Stomach smooth muscle (tissue), 2 donors: ENCODE measurements at regions not wholly inside any gene's neighbourhood (a gene's known extent, or its start where the extent isn't known, plus 50 kb on each side); places are given as distances from the start of the nearest gene placed in this dataset.

Experiments
- H3K27ac ChIP-seq: one replicate; pipeline ENCODE4 v1.7.0; 2013; ENCODE audit warnings: mild to moderate bottlenecking, low read length, inconsistent platforms
- H3K27me3 ChIP-seq, 2 donors: one replicate each; pipeline ENCODE4 v1.7.0; 2013; ENCODE audit warnings: low read length in 2 of 2; ENCODE audit not compliant: insufficient read depth in 2 of 2, control insufficient read depth in 1 of 2
- H3K36me3 ChIP-seq, 2 donors: one replicate each; pipeline ENCODE4 v1.7.0; 2013; ENCODE audit warnings: low read length in 2 of 2; ENCODE audit not compliant: control insufficient read depth in 2 of 2, insufficient read depth in 2 of 2
- H3K4me1 ChIP-seq: one replicate; pipeline ENCODE4 v1.7.0; 2013; ENCODE audit warnings: low read length; ENCODE audit not compliant: control insufficient read depth, insufficient read depth
- H3K4me3 ChIP-seq, 2 donors: one replicate each; pipeline ENCODE4 v1.7.0; 2013; ENCODE audit warnings: low read length in 2 of 2
- H3K9ac ChIP-seq, 2 donors: one replicate each; pipeline ENCODE4 v1.7.0; 2013; ENCODE audit warnings: low read length in 2 of 2, mild to moderate bottlenecking in 1 of 2
- H3K9me3 ChIP-seq, 2 donors: one replicate each; pipeline ENCODE4 v1.7.0; 2013; ENCODE audit warnings: low read length in 2 of 2; ENCODE audit not compliant: control insufficient read depth in 2 of 2
- donor health status: healthy.
- donor health status: Pancreatic carcinoma.

DNA sequence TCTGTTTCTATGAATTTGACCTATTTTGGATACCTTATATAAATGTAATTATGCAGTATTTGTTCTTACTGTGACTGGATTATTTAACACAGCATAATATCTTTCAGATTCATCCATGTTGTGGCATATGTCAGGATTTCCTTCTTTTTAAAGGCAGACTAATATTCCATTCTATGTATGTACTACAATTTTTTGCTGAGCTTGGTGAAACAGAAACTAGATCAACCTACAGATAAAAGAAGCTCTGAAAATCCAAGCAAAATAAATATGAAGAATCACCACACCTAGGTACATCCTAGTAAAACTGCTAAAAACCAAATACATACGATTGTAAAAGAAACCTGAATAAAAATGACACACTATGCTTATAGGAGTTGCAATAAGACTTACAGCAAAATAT, 300.5 kb downstream of the HTR7 start:
- Histone ChIP-seq H3K4me1 (no peaks in the 10 kb centered on the region), H3K9me3 (peaks cover 0 to 2% of the 10 kb centered on the region in 2 donors), H3K27me3 (no peaks in the 10 kb centered on the region), H3K4me3 (no peak overlapping the region), H3K36me3 (no peaks in the 10 kb centered on the region), H3K27ac (no peak overlapping the region), H3K9ac (no peak overlapping the region)

DNA sequence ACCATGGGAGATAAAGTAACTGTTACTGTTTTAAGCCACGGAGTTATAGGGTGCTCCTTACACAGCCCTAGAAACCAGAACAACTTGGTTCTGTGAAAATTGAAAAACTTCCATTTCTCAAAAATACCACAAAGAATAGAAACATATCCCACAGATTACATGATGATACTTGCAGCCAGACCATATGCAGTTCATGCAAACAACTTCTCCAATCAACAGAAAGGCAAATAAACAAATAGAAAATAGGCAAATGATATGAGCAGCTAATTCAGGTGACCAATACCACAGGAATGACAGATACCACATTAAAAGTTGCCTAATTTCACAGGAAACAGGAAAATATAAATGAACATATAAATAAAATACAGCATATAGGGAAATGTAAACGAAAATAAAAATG, 297.5 kb downstream of the HTR7 start:
- Histone ChIP-seq H3K36me3 (no peaks in the 10 kb centered on the region), H3K27me3 (no peaks in the 10 kb centered on the region)

DNA sequence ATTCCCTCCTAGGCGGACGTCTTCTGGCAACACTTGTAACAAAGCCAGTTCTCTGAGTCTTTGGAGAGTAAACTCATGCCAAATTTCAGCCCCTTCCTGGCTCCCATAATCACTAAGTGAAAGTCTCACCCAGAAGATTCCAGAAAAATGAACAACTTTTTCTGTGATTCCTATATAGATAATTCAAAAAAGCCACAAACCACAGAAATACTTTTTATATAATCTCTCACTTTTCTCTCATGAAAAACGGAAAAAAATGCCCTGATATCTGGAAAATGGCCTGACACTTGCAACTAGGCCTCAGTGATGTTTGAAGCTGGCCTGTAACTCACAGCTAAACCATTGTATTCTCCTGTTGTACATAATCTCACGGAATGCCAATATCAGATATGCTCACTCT, 296.2 kb downstream of the HTR7 start:
- H3K27me3 ChIP-seq: no peaks in the 10 kb centered on the region
- no peak overlapping the region for H3K4me3 ChIP-seq
- no peaks in the 10 kb centered on the region for H3K36me3 ChIP-seq
- no peak overlapping the region for H3K27ac ChIP-seq
- peaks cover 0 to 2% of the 10 kb centered on the region in 2 donors for H3K9me3 ChIP-seq
- no peak overlapping the region for H3K9ac ChIP-seq
- H3K4me1 ChIP-seq: no peaks in the 10 kb centered on the region

More for the DNA sequence above, 297.5 kb downstream of the HTR7 start:
- Histone ChIP-seq H3K27ac (no peak overlapping the region), H3K9ac (no peak overlapping the region), H3K9me3 (peaks cover 0 to 2% of the 10 kb centered on the region in 2 donors), H3K4me1 (no peaks in the 10 kb centered on the region), H3K4me3 (no peak overlapping the region)

DNA sequence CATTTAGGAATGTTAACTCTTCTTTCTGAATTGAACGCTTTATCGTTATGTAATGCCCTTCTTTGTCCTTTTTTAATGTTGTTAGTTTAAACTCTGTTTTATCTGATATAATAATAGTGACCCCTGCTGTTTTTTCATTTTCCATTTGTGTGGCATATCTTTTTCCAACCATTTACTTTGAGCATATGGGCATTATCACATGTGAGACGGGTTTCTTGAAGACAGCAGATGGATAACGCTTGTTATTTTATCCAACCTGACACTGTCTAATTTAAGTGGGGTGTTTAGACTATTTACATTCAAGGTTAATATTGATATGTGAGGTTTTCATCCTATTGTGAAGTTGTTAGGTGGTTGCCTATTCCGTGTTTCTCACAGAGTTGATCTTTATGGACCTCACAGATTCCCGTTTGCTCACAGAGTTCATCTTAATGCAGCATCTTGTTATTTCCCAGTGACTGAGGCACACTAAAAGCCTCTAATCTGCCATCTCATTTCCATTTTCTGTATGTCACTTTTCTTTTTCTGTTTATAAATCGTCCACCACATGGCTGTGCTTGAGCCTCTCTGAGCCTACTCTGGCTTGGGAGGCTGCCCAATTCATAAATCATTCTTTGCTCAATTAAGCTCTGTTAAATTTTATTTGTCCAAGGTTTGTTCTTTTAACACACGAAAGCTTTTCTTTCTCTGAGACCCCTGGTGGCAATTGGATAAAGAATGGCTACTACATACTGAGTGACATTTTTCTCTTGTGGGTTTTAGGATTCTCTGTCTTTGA, 286.2 kb downstream of the HTR7 start:
- H3K4me3 ChIP-seq: no peak overlapping the region
- H3K27ac ChIP-seq: no peak overlapping the region
- no peaks in the 10 kb centered on the region for H3K9me3 ChIP-seq
- H3K4me1 ChIP-seq: no peaks in the 10 kb centered on the region
- no peak overlapping the region for H3K9ac ChIP-seq
- no peaks in the 10 kb centered on the region for H3K36me3 ChIP-seq
- no peaks in the 10 kb centered on the region for H3K27me3 ChIP-seq

DNA sequence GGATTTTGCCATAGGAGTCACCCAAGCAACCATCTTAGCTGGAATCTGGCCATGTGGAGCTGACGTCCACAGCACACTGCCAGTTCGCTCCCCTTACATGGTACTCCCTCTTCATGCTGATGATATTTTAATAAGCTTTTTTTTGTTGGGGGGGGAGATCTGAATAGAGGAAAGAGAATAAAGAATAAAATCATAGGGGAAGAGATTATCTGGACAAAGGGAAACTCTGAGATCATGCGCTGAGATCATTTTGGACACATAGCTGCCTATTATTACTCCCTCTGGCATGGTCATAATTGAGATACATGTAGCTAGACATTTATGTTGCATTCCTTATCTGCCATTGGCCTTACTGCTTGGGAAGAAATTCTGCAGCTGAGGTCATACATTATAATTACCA, 282.7 kb downstream of the HTR7 start:
- Histone ChIP-seq H3K4me3 (no peak overlapping the region), H3K36me3 (no peaks in the 10 kb centered on the region), H3K9me3 (no peaks in the 10 kb centered on the region), H3K9ac (no peak overlapping the region), H3K27ac (no peak overlapping the region), H3K4me1 (no peaks in the 10 kb centered on the region), H3K27me3 (no peaks in the 10 kb centered on the region)

DNA sequence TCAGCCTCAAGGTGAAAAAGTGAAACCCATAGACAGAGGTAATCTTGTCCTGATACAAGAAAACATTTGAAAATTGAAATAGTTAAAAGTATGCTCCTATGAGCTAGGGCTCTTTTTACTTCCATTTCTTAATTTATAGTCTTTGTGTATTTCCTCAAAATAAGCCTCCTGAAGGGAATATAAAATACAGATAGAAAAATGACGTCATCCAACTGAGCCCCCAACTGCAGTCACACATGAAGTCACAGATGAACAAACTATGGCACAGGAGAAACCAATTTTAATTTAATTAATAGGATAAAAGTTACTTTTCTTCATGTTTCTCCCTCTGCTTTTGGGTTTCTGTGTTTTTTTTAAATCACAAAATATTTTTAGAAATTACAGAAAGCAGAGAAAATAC, 280.3 kb downstream of the HTR7 start:
- Histone ChIP-seq H3K9ac (no peak overlapping the region), H3K36me3 (no peaks in the 10 kb centered on the region), H3K4me1 (no peaks in the 10 kb centered on the region), H3K4me3 (no peak overlapping the region), H3K27ac (no peak overlapping the region), H3K27me3 (no peaks in the 10 kb centered on the region), H3K9me3 (no peaks in the 10 kb centered on the region)

DNA sequence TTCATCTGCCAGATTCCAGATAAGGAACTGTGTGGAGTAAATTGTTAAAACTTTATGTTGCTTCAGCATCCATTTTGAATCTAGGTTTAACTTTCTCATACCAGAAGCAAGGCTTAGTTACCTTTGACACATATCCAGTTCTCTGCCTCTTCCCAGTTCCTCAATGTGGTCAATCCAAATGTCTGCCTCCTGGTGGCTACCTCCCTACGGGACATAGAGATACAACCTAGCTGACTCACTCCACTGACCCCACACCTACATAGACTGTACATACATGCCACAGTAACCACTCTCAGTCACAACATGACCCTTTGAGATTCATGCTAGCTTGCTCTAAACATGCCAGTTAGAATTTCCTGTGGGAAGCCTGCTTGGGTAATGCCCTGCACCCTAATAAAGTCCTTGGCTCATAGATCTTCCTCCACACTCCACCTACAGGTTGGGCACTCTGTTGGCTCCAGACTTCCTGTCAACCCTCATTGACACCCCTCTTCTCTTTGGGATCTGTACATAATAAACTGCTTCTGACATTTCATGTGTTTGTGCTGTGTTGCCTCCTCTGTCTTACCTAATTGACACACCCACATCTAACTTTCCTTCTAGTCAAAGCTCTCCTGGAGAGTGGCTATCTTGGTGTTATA, 278.1 kb downstream of the HTR7 start:
- no peak overlapping the region for H3K9ac ChIP-seq
- no peaks in the 10 kb centered on the region for H3K36me3 ChIP-seq
- H3K4me1 ChIP-seq: no peaks in the 10 kb centered on the region
- no peaks in the 10 kb centered on the region for H3K27me3 ChIP-seq
- H3K4me3 ChIP-seq: no peak overlapping the region
- no peaks in the 10 kb centered on the region for H3K9me3 ChIP-seq
- H3K27ac ChIP-seq: no peak overlapping the region

DNA sequence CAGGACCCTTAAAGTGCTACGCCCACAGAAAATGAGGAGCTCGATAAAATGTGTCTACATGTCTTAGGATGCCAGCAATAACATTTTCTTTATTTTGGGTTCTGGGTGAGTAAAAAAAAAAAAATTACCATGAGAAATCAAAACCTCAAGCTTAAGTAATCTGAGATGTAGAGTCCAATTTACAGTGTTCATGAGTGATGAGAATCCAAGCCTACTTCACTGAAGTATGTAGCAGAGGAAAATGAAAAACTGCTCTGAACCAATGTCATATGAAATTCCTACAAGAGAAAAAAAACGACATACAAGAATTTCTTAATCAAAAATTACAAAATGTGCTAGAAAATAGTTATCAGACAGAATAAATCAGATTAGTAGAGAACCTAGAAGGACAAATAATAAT, 274.4 kb downstream of the HTR7 start:
- Histone ChIP-seq H3K4me1 (no peaks in the 10 kb centered on the region), H3K27ac (no peak overlapping the region), H3K9me3 (no peaks in the 10 kb centered on the region), H3K36me3 (no peaks in the 10 kb centered on the region), H3K27me3 (no peaks in the 10 kb centered on the region), H3K4me3 (no peak overlapping the region), H3K9ac (no peak overlapping the region)

DNA sequence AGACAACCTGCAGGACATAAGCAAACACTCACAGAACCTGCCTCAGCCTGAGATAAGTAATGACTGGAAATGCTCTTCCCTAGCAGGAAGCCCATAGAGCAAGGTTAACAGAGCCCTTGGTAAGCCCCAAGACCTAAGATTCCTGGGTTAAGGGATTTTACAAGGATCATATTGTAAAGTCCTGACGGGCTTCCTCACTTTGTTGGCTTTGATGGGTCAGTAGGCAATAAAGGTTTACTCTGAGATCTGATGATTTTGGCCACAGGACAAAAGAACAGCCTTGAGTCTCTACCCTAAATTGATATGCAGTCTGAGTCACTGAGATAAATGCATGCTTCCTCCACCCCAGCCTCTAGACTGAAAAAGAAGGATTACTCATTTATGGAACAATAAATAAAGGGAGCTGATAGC, 270.8 kb downstream of the HTR7 start:
- H3K9ac ChIP-seq: no peak overlapping the region
- no peaks in the 10 kb centered on the region for H3K27me3 ChIP-seq
- no peaks in the 10 kb centered on the region for H3K9me3 ChIP-seq
- no peaks in the 10 kb centered on the region for H3K36me3 ChIP-seq
- no peak overlapping the region for H3K27ac ChIP-seq
- H3K4me1 ChIP-seq: peaks cover under 1% of the 10 kb centered on the region
- H3K4me3 ChIP-seq: no peak overlapping the region

DNA sequence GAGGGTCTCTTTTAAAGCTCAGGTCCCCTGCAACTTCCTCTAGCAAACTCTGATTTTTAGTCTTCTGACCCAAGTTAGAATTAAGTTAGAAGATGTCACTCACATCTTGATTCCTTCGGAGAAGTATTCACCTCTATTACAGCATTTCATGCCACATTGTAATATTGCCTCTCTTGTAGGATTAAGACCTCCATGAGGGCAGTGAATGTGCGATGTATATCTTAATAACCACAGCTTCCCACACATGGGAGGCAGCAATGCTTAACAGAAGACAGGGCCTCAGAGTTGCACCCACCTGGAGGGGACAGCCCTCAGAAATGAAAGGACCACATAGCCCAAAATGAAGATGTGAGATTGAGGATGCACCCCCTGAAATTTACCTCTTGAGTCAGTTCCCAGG, 270.3 kb downstream of the HTR7 start:
- Histone ChIP-seq H3K27me3 (no peaks in the 10 kb centered on the region), H3K36me3 (no peaks in the 10 kb centered on the region), H3K4me3 (no peak overlapping the region), H3K27ac (no peak overlapping the region), H3K9ac (no peak overlapping the region), H3K9me3 (no peaks in the 10 kb centered on the region), H3K4me1 (peaks cover 4% of the 10 kb centered on the region)

DNA sequence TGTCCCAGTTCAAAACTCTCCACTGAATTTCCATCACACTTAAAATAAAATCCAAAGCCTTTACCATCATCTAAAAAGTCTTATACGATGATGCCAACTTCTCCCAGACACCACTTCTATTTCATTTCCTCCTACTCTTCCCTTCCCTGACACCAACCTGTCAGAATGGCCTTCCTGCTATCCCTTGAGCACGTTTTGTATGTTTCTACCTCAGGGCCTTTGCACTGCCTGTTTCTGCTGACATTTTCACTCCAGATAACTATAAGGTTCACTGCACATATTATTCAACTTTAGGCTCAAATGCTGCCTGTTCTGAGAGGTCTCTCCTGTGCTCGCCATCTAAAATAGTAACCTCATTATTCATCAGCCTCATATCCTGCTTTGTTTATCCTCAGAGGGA, 269.6 kb downstream of the HTR7 start:
- Histone ChIP-seq H3K4me3 (no peak overlapping the region), H3K9ac (no peak overlapping the region), H3K4me1 (peaks cover 7% of the 10 kb centered on the region), H3K27me3 (no peaks in the 10 kb centered on the region), H3K9me3 (no peaks in the 10 kb centered on the region), H3K27ac (no peak overlapping the region), H3K36me3 (no peaks in the 10 kb centered on the region)
